ENCODE measurements at regions not wholly inside any gene's neighbourhood (a gene's known extent, or its start where the extent isn't known, plus 50 kb on each side); places are given as distances from the start of the nearest gene placed in this dataset.

DNA sequence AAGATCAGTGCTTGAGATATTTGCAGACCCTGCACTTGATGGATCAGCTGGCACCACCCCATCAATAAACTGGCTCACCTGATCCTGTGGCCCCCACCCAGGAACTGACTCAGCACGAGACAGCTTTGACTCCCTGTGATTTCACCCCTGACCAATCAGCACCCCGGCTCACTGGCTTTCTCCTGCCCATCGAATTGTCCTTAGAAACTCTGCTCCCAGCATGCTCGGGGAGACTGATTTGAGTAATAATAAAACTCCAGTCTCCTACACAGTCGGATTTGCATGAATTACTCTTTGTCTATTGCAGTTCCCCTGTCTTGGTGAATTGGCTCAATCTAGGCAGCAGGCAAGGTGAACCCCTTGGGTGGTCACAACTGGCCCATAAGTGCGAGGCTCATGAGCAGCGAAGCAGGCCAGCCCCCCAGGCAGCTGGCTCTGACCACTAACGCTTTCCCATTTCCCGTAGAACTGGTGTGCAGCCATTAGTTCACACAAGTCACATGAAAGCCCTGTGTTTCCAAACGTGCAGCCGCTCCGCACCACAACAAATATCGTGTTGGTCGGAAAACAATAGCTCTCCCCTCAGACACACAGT lies 79.6 kb downstream of the RSPH3 start:
- H3K9me2 ChIP-seq (replicated peaks; ENCODE audit: insufficient read depth): no peaks in the 10 kb centered on the region
- TF ChIP-seq EZH2 (IDR thresholded peaks at IDR 0.05; ENCODE audit: borderline replicate concordance) (no peak), EZH2phosphoT487 (IDR thresholded peaks at IDR 0.05; ENCODE audit: low read depth, severe bottlenecking, unreplicated experiment) (no peak)
- TF ChIP-seq, protein P1, sequence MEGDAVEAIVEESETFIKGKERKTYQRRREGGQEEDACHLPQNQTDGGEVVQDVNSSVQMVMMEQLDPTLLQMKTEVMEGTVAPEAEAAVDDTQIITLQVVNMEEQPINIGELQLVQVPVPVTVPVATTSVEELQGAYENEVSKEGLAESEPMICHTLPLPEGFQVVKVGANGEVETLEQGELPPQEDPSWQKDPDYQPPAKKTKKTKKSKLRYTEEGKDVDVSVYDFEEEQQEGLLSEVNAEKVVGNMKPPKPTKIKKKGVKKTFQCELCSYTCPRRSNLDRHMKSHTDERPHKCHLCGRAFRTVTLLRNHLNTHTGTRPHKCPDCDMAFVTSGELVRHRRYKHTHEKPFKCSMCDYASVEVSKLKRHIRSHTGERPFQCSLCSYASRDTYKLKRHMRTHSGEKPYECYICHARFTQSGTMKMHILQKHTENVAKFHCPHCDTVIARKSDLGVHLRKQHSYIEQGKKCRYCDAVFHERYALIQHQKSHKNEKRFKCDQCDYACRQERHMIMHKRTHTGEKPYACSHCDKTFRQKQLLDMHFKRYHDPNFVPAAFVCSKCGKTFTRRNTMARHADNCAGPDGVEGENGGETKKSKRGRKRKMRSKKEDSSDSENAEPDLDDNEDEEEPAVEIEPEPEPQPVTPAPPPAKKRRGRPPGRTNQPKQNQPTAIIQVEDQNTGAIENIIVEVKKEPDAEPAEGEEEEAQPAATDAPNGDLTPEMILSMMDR (IDR thresholded peaks at IDR 0.05; ENCODE audit: poor library complexity): no peak
- WGBS (ENCODE audit: low lambda C conversion rate, missing lambda C conversion rate): 85% methylated on average over 14 of the region's 14 CpGs
- H3K36me3 ChIP-seq (replicated peaks; ENCODE audit: insufficient read depth, low read depth): no peaks in the 10 kb centered on the region
- H3K9me3 ChIP-seq (ENCODE audit: low read depth): no peaks in the 10 kb centered on the region
- H3K79me2 ChIP-seq: no peaks in the 10 kb centered on the region
- H4K20me1 ChIP-seq (ENCODE audit: insufficient read depth, poor library complexity, severe bottlenecking): no peaks in the 10 kb centered on the region
- no peaks in the 10 kb centered on the region for H3K4me1 ChIP-seq (ENCODE audit: insufficient read depth)
- no peak for DNase-seq (ENCODE audit: low spot score)
- no peaks in the 10 kb centered on the region for H3K27me3 ChIP-seq
- no peak overlapping the region for H2AFZ ChIP-seq
- H3K4me3 ChIP-seq: no peak overlapping the region
- H3K27ac ChIP-seq: no peak overlapping the region
- H3K4me2 ChIP-seq: no peak overlapping the region

DNA sequence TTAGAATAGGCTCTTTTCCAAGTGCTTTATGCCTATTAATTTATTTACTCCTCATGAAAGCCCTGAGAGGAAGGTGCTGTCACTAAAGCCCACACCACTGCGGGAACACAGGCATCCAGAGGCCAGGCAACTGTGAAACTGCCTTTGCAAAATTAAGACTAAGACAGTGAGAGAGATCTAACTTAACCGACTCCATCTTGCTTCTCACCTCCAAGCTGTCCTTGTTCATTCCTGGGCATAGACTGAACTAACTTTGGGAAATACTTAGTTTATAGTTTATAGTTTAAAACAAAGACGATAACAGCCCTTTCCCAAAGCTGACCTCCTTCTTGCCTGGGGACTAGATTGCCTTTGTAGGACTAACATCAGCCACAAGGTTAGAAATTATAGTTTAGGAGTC lies 80.1 kb downstream of the RSPH3 start:
- Histone ChIP-seq H3K9me3 (ENCODE audit: low read depth) (no peaks in the 10 kb centered on the region), H4K20me1 (ENCODE audit: insufficient read depth, poor library complexity, severe bottlenecking) (no peaks in the 10 kb centered on the region), H3K27ac (no peak overlapping the region), H3K79me2 (no peaks in the 10 kb centered on the region), H2AFZ (no peak overlapping the region), H3K36me3 (replicated peaks; ENCODE audit: insufficient read depth, low read depth) (no peaks in the 10 kb centered on the region), H3K27me3 (no peaks in the 10 kb centered on the region), H3K4me2 (no peak overlapping the region), H3K4me3 (no peak overlapping the region), H3K9me2 (replicated peaks; ENCODE audit: insufficient read depth) (no peaks in the 10 kb centered on the region), H3K4me1 (ENCODE audit: insufficient read depth) (no peaks in the 10 kb centered on the region)
- WGBS (ENCODE audit: low lambda C conversion rate, missing lambda C conversion rate): 83% methylated on average over 3 of the region's 3 CpGs
- DNase-seq (ENCODE audit: low spot score): no peak
- no peak for TF ChIP-seq EZH2phosphoT487 (IDR thresholded peaks at IDR 0.05; ENCODE audit: low read depth, severe bottlenecking, unreplicated experiment)
- TF ChIP-seq, protein P1 (IDR thresholded peaks at IDR 0.05; ENCODE audit: poor library complexity): no peak
- no peak for TF ChIP-seq EZH2 (IDR thresholded peaks at IDR 0.05; ENCODE audit: borderline replicate concordance)

DNA sequence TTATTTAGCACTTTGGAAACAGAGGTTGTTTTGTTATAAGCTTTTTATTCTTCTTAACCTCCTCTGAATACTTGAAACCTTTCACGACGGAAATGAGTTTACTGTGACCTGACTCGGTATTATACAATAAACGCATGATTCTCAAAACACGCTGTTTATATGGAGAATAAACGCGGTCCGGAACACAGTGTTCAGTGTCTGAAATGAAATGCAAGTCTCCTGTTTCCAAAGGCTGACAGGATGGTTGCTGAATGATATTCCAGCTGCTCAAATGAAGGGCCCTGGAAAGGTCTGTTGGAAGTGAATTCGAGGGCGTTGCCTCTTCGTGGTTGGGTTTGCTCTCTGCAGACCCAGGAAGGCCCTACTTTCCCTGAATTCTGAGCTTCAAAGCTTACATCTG lies 83.4 kb downstream of the RSPH3 start:
- Histone ChIP-seq H3K9me3 (ENCODE audit: low read depth) (no peaks in the 10 kb centered on the region), H2AFZ (no peak overlapping the region), H3K27ac (no peak overlapping the region), H3K4me2 (no peak overlapping the region), H3K36me3 (replicated peaks; ENCODE audit: insufficient read depth, low read depth) (no peaks in the 10 kb centered on the region), H3K4me1 (ENCODE audit: insufficient read depth) (peaks cover 2% of the 10 kb centered on the region), H3K27me3 (no peaks in the 10 kb centered on the region), H3K79me2 (no peaks in the 10 kb centered on the region), H3K4me3 (no peak overlapping the region), H4K20me1 (ENCODE audit: insufficient read depth, poor library complexity, severe bottlenecking) (no peaks in the 10 kb centered on the region), H3K9me2 (replicated peaks; ENCODE audit: insufficient read depth) (no peaks in the 10 kb centered on the region)
- TF ChIP-seq EZH2phosphoT487 (IDR thresholded peaks at IDR 0.05; ENCODE audit: low read depth, severe bottlenecking, unreplicated experiment) (no peak), EZH2 (IDR thresholded peaks at IDR 0.05; ENCODE audit: borderline replicate concordance) (no peak)
- TF ChIP-seq, protein P1 (IDR thresholded peaks at IDR 0.05; ENCODE audit: poor library complexity): no peak
- no peak for DNase-seq (ENCODE audit: low spot score)
- WGBS (ENCODE audit: low lambda C conversion rate, missing lambda C conversion rate): 87% methylated on average over 11 of the region's 11 CpGs

All from hepatocyte (in vitro differentiated cells).